GM23338 (cell line): ENCODE measurements at regions not wholly inside any gene's neighbourhood (a gene's known extent, or its start where the extent isn't known, plus 50 kb on each side); places are given as distances from the start of the nearest gene placed in this dataset.

Experiments
- CREB1 ChIP-seq: fragments of 250-450 bp; sonication (Bioruptor Pico); IDR thresholded peaks from 2 replicates; pipeline ENCODE4 v1.5.0; 2020; ENCODE audit warnings: low read depth, mild to moderate bottlenecking, moderate library complexity
- CTCF ChIP-seq, 2 experiments: fragments of 200-600 bp in 1 of 2; sonication (generic) in 1 of 2; conservative IDR thresholded peaks; 2 replicates each; pipeline versions ENCODE4 v1.5.1 to v1.6.1; 2016 to 2017; ENCODE audit warnings: antibody characterized with exemption in 2 of 2, low read depth in 2 of 2, mild to moderate bottlenecking in 2 of 2, moderate library complexity in 1 of 2
- EZH2 ChIP-seq: fragments of 200-600 bp; sonication (generic); IDR thresholded peaks from one replicate; pipeline ENCODE4 v1.8.0; 2017; ENCODE audit warnings: antibody characterized with exemption, mild to moderate bottlenecking, low read depth; ENCODE audit not compliant: unreplicated experiment
- EZH2phosphoT487 ChIP-seq: fragments of 200-600 bp; sonication (generic); IDR thresholded peaks from one replicate; pipeline ENCODE4 v1.8.1; 2018; ENCODE audit warnings: antibody characterized with exemption; ENCODE audit not compliant: unreplicated experiment
- JUNB ChIP-seq: IDR thresholded peaks from one replicate; pipeline ENCODE4 v1.6.1; 2016; ENCODE audit warnings: antibody characterized with exemption; ENCODE audit not compliant: unreplicated experiment
- POLR2AphosphoS5 ChIP-seq: IDR thresholded peaks from 2 replicates; pipeline ENCODE4 v1.6.1; 2016; ENCODE audit warnings: antibody characterized with exemption, low read depth
- ZNF331 ChIP-seq: fragments of 250-450 bp; sonication (Bioruptor Pico); IDR thresholded peaks from 2 replicates; pipeline ENCODE4 v1.5.0; 2020; ENCODE audit warnings: low read depth, mild to moderate bottlenecking, moderate library complexity
- TF ChIP-seq, protein P1 (sequence below): IDR thresholded peaks from one replicate; pipeline ENCODE4 v1.6.1; 2018; ENCODE audit warnings: antibody characterized with exemption; ENCODE audit not compliant: unreplicated experiment
- TF ChIP-seq, protein P2 (sequence below): IDR thresholded peaks from 2 replicates; pipeline ENCODE4 v1.6.1; 2016; ENCODE audit warnings: antibody characterized with exemption

DNA sequence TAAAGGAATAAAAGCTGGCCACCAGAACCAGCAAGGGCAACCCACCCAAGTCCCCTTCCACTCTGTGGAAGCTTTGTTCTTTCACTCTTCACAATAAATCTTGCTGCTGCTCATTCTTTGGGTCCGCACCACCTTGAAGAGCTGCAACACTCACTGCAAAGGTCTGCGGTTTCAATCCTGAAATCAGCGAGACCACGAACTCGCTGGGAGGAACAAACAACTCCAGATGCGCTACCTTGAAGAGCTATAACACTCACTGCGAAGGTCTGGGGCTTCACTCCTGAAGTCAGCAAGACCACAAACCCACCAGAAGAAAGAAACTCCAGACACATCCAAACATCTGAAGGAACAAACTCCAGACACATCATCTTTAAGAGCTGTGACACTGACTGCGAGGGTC lies 365.2 kb upstream of the LUZP2 start:
- no peak for TF ChIP-seq EZH2
- TF ChIP-seq CTCF (conservative IDR thresholded peaks at IDR 0.05; ENCODE audit: low read depth in 2 of 2): no peak
- no peak for TF ChIP-seq EZH2phosphoT487
- no peak for TF ChIP-seq ZNF331 (CRISPR knock-in tag)
- no peak for TF ChIP-seq JUNB
- TF ChIP-seq CREB1 (CRISPR knock-in tag): no peak
- TF ChIP-seq, protein P1, sequence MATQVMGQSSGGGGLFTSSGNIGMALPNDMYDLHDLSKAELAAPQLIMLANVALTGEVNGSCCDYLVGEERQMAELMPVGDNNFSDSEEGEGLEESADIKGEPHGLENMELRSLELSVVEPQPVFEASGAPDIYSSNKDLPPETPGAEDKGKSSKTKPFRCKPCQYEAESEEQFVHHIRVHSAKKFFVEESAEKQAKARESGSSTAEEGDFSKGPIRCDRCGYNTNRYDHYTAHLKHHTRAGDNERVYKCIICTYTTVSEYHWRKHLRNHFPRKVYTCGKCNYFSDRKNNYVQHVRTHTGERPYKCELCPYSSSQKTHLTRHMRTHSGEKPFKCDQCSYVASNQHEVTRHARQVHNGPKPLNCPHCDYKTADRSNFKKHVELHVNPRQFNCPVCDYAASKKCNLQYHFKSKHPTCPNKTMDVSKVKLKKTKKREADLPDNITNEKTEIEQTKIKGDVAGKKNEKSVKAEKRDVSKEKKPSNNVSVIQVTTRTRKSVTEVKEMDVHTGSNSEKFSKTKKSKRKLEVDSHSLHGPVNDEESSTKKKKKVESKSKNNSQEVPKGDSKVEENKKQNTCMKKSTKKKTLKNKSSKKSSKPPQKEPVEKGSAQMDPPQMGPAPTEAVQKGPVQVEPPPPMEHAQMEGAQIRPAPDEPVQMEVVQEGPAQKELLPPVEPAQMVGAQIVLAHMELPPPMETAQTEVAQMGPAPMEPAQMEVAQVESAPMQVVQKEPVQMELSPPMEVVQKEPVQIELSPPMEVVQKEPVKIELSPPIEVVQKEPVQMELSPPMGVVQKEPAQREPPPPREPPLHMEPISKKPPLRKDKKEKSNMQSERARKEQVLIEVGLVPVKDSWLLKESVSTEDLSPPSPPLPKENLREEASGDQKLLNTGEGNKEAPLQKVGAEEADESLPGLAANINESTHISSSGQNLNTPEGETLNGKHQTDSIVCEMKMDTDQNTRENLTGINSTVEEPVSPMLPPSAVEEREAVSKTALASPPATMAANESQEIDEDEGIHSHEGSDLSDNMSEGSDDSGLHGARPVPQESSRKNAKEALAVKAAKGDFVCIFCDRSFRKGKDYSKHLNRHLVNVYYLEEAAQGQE: no peak
- TF ChIP-seq POLR2AphosphoS5: no peak
- TF ChIP-seq, protein P2, sequence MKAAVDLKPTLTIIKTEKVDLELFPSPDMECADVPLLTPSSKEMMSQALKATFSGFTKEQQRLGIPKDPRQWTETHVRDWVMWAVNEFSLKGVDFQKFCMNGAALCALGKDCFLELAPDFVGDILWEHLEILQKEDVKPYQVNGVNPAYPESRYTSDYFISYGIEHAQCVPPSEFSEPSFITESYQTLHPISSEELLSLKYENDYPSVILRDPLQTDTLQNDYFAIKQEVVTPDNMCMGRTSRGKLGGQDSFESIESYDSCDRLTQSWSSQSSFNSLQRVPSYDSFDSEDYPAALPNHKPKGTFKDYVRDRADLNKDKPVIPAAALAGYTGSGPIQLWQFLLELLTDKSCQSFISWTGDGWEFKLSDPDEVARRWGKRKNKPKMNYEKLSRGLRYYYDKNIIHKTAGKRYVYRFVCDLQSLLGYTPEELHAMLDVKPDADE: no peak
